ENCODE measurements at regions not wholly inside any gene's neighbourhood (a gene's known extent, or its start where the extent isn't known, plus 50 kb on each side); places are given as distances from the start of the nearest gene placed in this dataset.

GRCh38 chr5:114984796-114985195 is 184.9 kb downstream of the TRIM36 start:
- no peak overlapping the region for H3K18ac ChIP-seq (ENCODE audit: extremely low read depth, low read length)
- H3K79me2 ChIP-seq (ENCODE audit: control insufficient read depth in 1 of 2, insufficient read depth in 2 of 2, low read length in 2 of 2): no peaks in the 10 kb centered on the region
- CTCF ChIA-PET (ENCODE audit: partially characterized antibody): no interaction called here
- H4K5ac ChIP-seq (ENCODE audit: insufficient read length, low read depth, low read length): no peak overlapping the region
- H3K4me3 ChIP-seq (ENCODE audit: extremely low read depth in 1 of 4, insufficient read depth in 2 of 4, low read depth in 3 of 4, low read length in 4 of 4): no peak overlapping the region
- H3K27ac ChIP-seq (ENCODE audit: low read depth, low read length): no peak overlapping the region
- no peak overlapping the region for H2AFZ ChIP-seq (ENCODE audit: low read length)
- H3K79me1 ChIP-seq (ENCODE audit: low read depth, low read length): no peaks in the 10 kb centered on the region
- no peak overlapping the region for H4K91ac ChIP-seq (replicated peaks; ENCODE audit: insufficient read length, low read length)
- no peak overlapping the region for H2BK15ac ChIP-seq (ENCODE audit: low read length)
- no peak overlapping the region for H3K4ac ChIP-seq (replicated peaks; ENCODE audit: insufficient read length, low read depth, low read length)
- no peak overlapping the region for H3K9ac ChIP-seq (replicated peaks in 1 of 4; ENCODE audit: extremely low read depth in 1 of 4, low read depth in 3 of 4, low read length in 3 of 4)
- no peak overlapping the region for H3K14ac ChIP-seq (ENCODE audit: insufficient read length)
- no peaks in the 10 kb centered on the region for H4K20me1 ChIP-seq (replicated peaks in 1 of 2; ENCODE audit: control insufficient read depth in 1 of 2, insufficient read depth in 2 of 2, low read length in 2 of 2)
- no peak overlapping the region for H2BK12ac ChIP-seq (ENCODE audit: low read depth, low read length)
- peaks cover 0 to 3% (median under 1%) of the 10 kb centered on the region in 4 experiments; a peak in 4 of 7 replicates for H3K4me1 ChIP-seq (replicated peaks in 1 of 4; ENCODE audit: control insufficient read depth in 3 of 4, insufficient read depth in 4 of 4, low read length in 3 of 4)
- no peak overlapping the region for H3K23ac ChIP-seq (ENCODE audit: insufficient read length)
- no peaks in the 10 kb centered on the region; a peak in 1 of 7 replicates for H3K27me3 ChIP-seq (replicated peaks in 1 of 4; ENCODE audit: control insufficient read depth in 3 of 4, extremely low read depth in 1 of 4, insufficient read depth in 3 of 4, low read length in 3 of 4)
- WGBS, 2 experiments (ENCODE audit: extremely low coverage in 1 of 2, insufficient coverage in 1 of 2, insufficient read length in 1 of 2, insufficient replicate concordance in 2 of 2, low coverage in 1 of 2, low lambda C conversion rate in 2 of 2, missing lambda C conversion rate in 1 of 2): 89% methylated on average over 2 of the region's 2 CpGs; no CpG with 5 or more reads in 1 of the 2 experiments
- no peak overlapping the region for H3K4me2 ChIP-seq (ENCODE audit: insufficient read depth in 1 of 2, low read depth in 2 of 2, low read length in 2 of 2)
- H2BK20ac ChIP-seq (ENCODE audit: low read length): no peak overlapping the region
- H3K9me3 ChIP-seq (ENCODE audit: insufficient read depth in 2 of 2, low read depth in 1 of 2, low read length in 1 of 2): peaks cover 0 to 2% of the 10 kb centered on the region in 2 experiments; a peak in 1 of 4 replicates
- FAIRE-seq: no peak
- POLR2A ChIA-PET (ENCODE audit: partially characterized antibody): no interaction called here
- H2AK5ac ChIP-seq (ENCODE audit: low read depth, low read length): no peak overlapping the region
- H2BK5ac ChIP-seq (ENCODE audit: low read depth, low read length): no peak overlapping the region
- no peaks in the 10 kb centered on the region for H3K36me3 ChIP-seq (ENCODE audit: control insufficient read depth in 2 of 4, insufficient read depth in 4 of 4, low read length in 3 of 4)
- no peak overlapping the region for H4K8ac ChIP-seq (ENCODE audit: extremely low read depth, insufficient read depth, low read length)
- H3K56ac ChIP-seq (replicated peaks; ENCODE audit: insufficient read length, low read depth, low read length): no peak overlapping the region
- no peaks in the 10 kb centered on the region for H3K23me2 ChIP-seq (ENCODE audit: low read depth, low read length)
- no peak for DNase-seq (ENCODE audit: low read depth in 1 of 2, low spot score in 2 of 2)
- no peak overlapping the region for H2BK120ac ChIP-seq (replicated peaks; ENCODE audit: low read depth, low read length)
- TF ChIP-seq CBX5 (IDR thresholded peaks at IDR 0.05; ENCODE audit: low read depth, low read length) (no peak), SRF (IDR thresholded peaks at IDR 0.05; ENCODE audit: low read depth, low read length) (no peak), YY1 (IDR thresholded peaks at IDR 0.05; ENCODE audit: low read depth, low read length) (no peak), SP1 (IDR thresholded peaks at IDR 0.05; ENCODE audit: low read depth, low read length) (no peak), RFX5 (IDR thresholded peaks at IDR 0.05; ENCODE audit: borderline replicate concordance, low read depth, low read length) (no peak), CREB1 (IDR thresholded peaks at IDR 0.05) (no peak), EZH2 (IDR thresholded peaks at IDR 0.05; ENCODE audit: low read depth, low read length, severe bottlenecking) (no peak), HDAC2 (IDR thresholded peaks at IDR 0.05; ENCODE audit: borderline replicate concordance in 1 of 2, low read depth in 2 of 2, low read length in 2 of 2) (no peak), SP4 (IDR thresholded peaks at IDR 0.05; ENCODE audit: low read length) (no peak), RNF2 (IDR thresholded peaks at IDR 0.05; ENCODE audit: borderline replicate concordance, low read depth, low read length, missing control alignments, poor library complexity, severe bottlenecking) (no peak), SUZ12 (IDR thresholded peaks at IDR 0.05; ENCODE audit: low read length) (no peak), FOSL1 (IDR thresholded peaks at IDR 0.05; ENCODE audit: insufficient read depth, low read depth, low read length) (no peak), CTBP2 (IDR thresholded peaks at IDR 0.05; ENCODE audit: borderline replicate concordance, insufficient read depth, insufficient read length, low read length) (no peak), KDM5A (IDR thresholded peaks at IDR 0.05; ENCODE audit: low read length) (no peak), RXRA (IDR thresholded peaks at IDR 0.05; ENCODE audit: insufficient read depth, low read depth, low read length) (no peak)

Measured in H1 (cell line).